ENCODE measurements at regions not wholly inside any gene's neighbourhood (a gene's known extent, or its start where the extent isn't known, plus 50 kb on each side); places are given as distances from the start of the nearest gene placed in this dataset.
A peak's percentile ranks its signal among the peaks of the same experiment; 100 is the strongest.

DNA sequence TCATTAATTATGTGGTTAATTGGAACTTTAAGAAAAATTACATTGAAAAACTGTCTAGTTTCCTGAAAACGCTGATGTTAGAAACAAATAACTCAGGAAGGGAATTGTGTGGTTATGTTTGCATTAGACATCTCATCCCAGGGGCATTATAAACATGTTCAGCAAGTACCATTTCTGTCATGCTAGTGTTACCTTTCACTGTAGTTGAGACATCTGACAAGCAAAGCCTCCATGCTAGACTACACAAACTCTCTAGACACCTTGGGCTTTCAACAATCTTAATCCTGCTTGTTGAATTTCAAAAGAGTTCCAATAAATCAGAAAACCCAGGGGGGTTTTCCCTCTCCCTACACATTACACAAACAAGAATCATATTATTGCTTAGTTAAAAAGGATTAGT, 536.8 kb downstream of the KCNT2 start:
- no peaks in the 10 kb centered on the region for H3K9me2 ChIP-seq (ENCODE audit: insufficient read depth)
- POLR2A ChIA-PET, result no interaction called here

GRCh38 chr1:196070940-196071339, 537.3 kb downstream of the KCNT2 start:
- no peak overlapping the region for H3K9ac ChIP-seq (ENCODE audit: low read length)
- ChIA-PET POLR2A (no interaction called here), CTCF (no interaction called here), RAD21 (ENCODE audit: low non-redundant PET in 1 of 2, low total read pairs in 2 of 2, uncharacterized antibody in 2 of 2, unreplicated experiment in 2 of 2) (no interaction called here)
- no TSS peak for BruUV-seq (replicated peaks)
- no peak overlapping the region for H3K4me3 ChIP-seq (replicated peaks in 1 of 2; ENCODE audit: low read depth in 1 of 2, low read length in 2 of 2)
- no peaks in the 10 kb centered on the region for H4K20me1 ChIP-seq (ENCODE audit: insufficient read depth)
- no peaks in the 10 kb centered on the region for H3K9me2 ChIP-seq (ENCODE audit: insufficient read depth)
- H3K9me3 ChIP-seq (ENCODE audit: control insufficient read depth in 1 of 2, insufficient read depth in 1 of 2, low read depth in 1 of 2, low read length in 2 of 2), result no peaks in the 10 kb centered on the region
- no peaks in the 10 kb centered on the region for H3K36me3 ChIP-seq (ENCODE audit: control insufficient read depth in 1 of 2, insufficient read depth in 2 of 2, low read length in 2 of 2)
- ATAC-seq (no peak), DNase-seq (ENCODE audit: low read depth, low spot score) (no peak)
- H3K4me1 ChIP-seq (ENCODE audit: control insufficient read depth in 1 of 2, insufficient read depth in 2 of 2, low read length in 2 of 2), result no peaks in the 10 kb centered on the region
- no peaks in the 10 kb centered on the region for H3K79me2 ChIP-seq (ENCODE audit: insufficient read depth, low read length)
- H3K4me2 ChIP-seq (ENCODE audit: low read length), result no peak overlapping the region
- H3K27me3 ChIP-seq (ENCODE audit: insufficient read depth, low read length), result no peaks in the 10 kb centered on the region
- H3K27ac ChIP-seq (ENCODE audit: low read depth, low read length), result no peak overlapping the region
- intact Hi-C loops (cut with micrococcal nuclease), result no loop called here
- TF ChIP-seq POLR2AphosphoS5 (IDR thresholded peaks at IDR 0.05; ENCODE audit: low read depth, low read length), result no peak
- no peak for TF ChIP-seq EZH2phosphoT487 (IDR thresholded peaks at IDR 0.05; ENCODE audit: borderline replicate concordance)
- TF ChIP-seq CBX3 (IDR thresholded peaks at IDR 0.05; ENCODE audit: low read depth), result no peak
- TF ChIP-seq SRF (IDR thresholded peaks at IDR 0.05; ENCODE audit: low read depth), result no peak
- TF ChIP-seq JUND (IDR thresholded peaks at IDR 0.05), result no peak
- no peak for TF ChIP-seq ZFX (IDR thresholded peaks at IDR 0.05)
- TF ChIP-seq, protein P1, sequence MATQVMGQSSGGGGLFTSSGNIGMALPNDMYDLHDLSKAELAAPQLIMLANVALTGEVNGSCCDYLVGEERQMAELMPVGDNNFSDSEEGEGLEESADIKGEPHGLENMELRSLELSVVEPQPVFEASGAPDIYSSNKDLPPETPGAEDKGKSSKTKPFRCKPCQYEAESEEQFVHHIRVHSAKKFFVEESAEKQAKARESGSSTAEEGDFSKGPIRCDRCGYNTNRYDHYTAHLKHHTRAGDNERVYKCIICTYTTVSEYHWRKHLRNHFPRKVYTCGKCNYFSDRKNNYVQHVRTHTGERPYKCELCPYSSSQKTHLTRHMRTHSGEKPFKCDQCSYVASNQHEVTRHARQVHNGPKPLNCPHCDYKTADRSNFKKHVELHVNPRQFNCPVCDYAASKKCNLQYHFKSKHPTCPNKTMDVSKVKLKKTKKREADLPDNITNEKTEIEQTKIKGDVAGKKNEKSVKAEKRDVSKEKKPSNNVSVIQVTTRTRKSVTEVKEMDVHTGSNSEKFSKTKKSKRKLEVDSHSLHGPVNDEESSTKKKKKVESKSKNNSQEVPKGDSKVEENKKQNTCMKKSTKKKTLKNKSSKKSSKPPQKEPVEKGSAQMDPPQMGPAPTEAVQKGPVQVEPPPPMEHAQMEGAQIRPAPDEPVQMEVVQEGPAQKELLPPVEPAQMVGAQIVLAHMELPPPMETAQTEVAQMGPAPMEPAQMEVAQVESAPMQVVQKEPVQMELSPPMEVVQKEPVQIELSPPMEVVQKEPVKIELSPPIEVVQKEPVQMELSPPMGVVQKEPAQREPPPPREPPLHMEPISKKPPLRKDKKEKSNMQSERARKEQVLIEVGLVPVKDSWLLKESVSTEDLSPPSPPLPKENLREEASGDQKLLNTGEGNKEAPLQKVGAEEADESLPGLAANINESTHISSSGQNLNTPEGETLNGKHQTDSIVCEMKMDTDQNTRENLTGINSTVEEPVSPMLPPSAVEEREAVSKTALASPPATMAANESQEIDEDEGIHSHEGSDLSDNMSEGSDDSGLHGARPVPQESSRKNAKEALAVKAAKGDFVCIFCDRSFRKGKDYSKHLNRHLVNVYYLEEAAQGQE (IDR thresholded peaks at IDR 0.05; ENCODE audit: low read depth), result no peak
- H2AFZ ChIP-seq (ENCODE audit: low read depth, low read length, poor library complexity, severe bottlenecking), result peak overlapping the region; percentile 5

More for the DNA sequence above, 536.8 kb downstream of the KCNT2 start:
- Histone ChIP-seq H3K36me3 (ENCODE audit: control insufficient read depth in 1 of 2, insufficient read depth in 2 of 2, low read length in 2 of 2) (no peaks in the 10 kb centered on the region), H3K9ac (ENCODE audit: low read length) (no peak overlapping the region), H3K79me2 (ENCODE audit: insufficient read depth, low read length) (no peaks in the 10 kb centered on the region), H3K4me3 (replicated peaks in 1 of 2; ENCODE audit: low read depth in 1 of 2, low read length in 2 of 2) (no peak overlapping the region), H4K20me1 (ENCODE audit: insufficient read depth) (no peaks in the 10 kb centered on the region), H3K9me3 (ENCODE audit: control insufficient read depth in 1 of 2, insufficient read depth in 1 of 2, low read depth in 1 of 2, low read length in 2 of 2) (no peaks in the 10 kb centered on the region), H3K4me1 (ENCODE audit: control insufficient read depth in 1 of 2, insufficient read depth in 2 of 2, low read length in 2 of 2) (no peaks in the 10 kb centered on the region), H3K27me3 (ENCODE audit: insufficient read depth, low read length) (no peaks in the 10 kb centered on the region), H3K27ac (ENCODE audit: low read depth, low read length) (no peak overlapping the region), H3K4me2 (ENCODE audit: low read length) (no peak overlapping the region), H2AFZ (ENCODE audit: low read depth, low read length, poor library complexity, severe bottlenecking) (peak overlapping the region; percentile 5)
- intact Hi-C loops (cut with micrococcal nuclease), result no loop called here
- ATAC-seq (no peak), DNase-seq (ENCODE audit: low read depth, low spot score) (no peak)
- RAD21 ChIA-PET (ENCODE audit: low non-redundant PET in 1 of 2, low total read pairs in 2 of 2, uncharacterized antibody in 2 of 2, unreplicated experiment in 2 of 2), result no interaction called here
- no peak for TF ChIP-seq ZNF274 (IDR thresholded peaks at IDR 0.05; ENCODE audit: low read depth, low read length)
- no peak for TF ChIP-seq POLR2AphosphoS5 (IDR thresholded peaks at IDR 0.05; ENCODE audit: low read depth, low read length)
- TF ChIP-seq ZFX (IDR thresholded peaks at IDR 0.05), result no peak
- CTCF ChIA-PET, result no interaction called here
- BruUV-seq (replicated peaks), result no TSS peak

Data from HCT116 (cell line).